ENCODE measurements at regions not wholly inside any gene's neighbourhood (a gene's known extent, or its start where the extent isn't known, plus 50 kb on each side); places are given as distances from the start of the nearest gene placed in this dataset.

- H3K4me2 ChIP-seq (ENCODE audit: control insufficient read depth, insufficient read depth): no peak overlapping the region
- BruUV-seq (replicated peaks): no TSS peak
- TF ChIP-seq MLLT1 (IDR thresholded peaks at IDR 0.05) (no peak), POU2F2 (IDR thresholded peaks at IDR 0.05; ENCODE audit: borderline replicate concordance, low read depth, low read length) (no peak), BCL3 (IDR thresholded peaks at IDR 0.05; ENCODE audit: borderline replicate concordance, insufficient read depth, low read depth, low read length, poor library complexity, severe bottlenecking) (no peak), YBX1 (IDR thresholded peaks at IDR 0.05) (no peak)
- intact Hi-C loops (cut with micrococcal nuclease; ENCODE audit: unreplicated experiment) (no loop called here), in situ Hi-C loops (cut with MboI) (no loop called here)
- no peak overlapping the region for H3K27ac ChIP-seq (ENCODE audit: control insufficient read depth, insufficient read depth)
- FAIRE-seq (no peak), ATAC-seq (no peak), DNase-seq (ENCODE audit: low read depth, low spot score) (no peak)
- no peaks in the 10 kb centered on the region for H4K20me1 ChIP-seq (ENCODE audit: control insufficient read depth, insufficient read depth)
- H3K4me1 ChIP-seq (ENCODE audit: control insufficient read depth, insufficient read depth, low read length): no peaks in the 10 kb centered on the region
- SMC1A ChIA-PET (ENCODE audit: uncharacterized antibody, unreplicated experiment): no interaction called here
- H3K9ac ChIP-seq (ENCODE audit: control insufficient read depth, insufficient read depth, low read length): no peak overlapping the region
- CTCF ChIA-PET: no interaction called here
- no peak overlapping the region for H3K4me3 ChIP-seq
- no peaks in the 10 kb centered on the region for H3K27me3 ChIP-seq (replicated peaks in 1 of 2; ENCODE audit: control insufficient read depth in 2 of 2, insufficient read depth in 2 of 2, low read length in 1 of 2)
- no peaks in the 10 kb centered on the region for H3K36me3 ChIP-seq (ENCODE audit: control insufficient read depth in 2 of 2, insufficient read depth in 2 of 2, low read length in 1 of 2)
- no peak overlapping the region for H2AFZ ChIP-seq (ENCODE audit: control insufficient read depth, low read depth, low read length)
- POLR2A ChIA-PET: no interaction called here
- no peaks in the 10 kb centered on the region for H3K79me2 ChIP-seq (ENCODE audit: control insufficient read depth, insufficient read depth, low read length)
- 95% methylated on average over 1 of the region's 1 CpG for whole genome bisulfite sequencing (ENCODE audit: insufficient coverage, insufficient replicate concordance, low lambda C conversion rate, missing lambda C conversion rate)
- RAD21 ChIA-PET (ENCODE audit: unreplicated experiment): no interaction called here
- no peaks in the 10 kb centered on the region for H3K9me3 ChIP-seq (replicated peaks; ENCODE audit: control insufficient read depth, insufficient read depth, low read length)
Measured at GRCh38 chr11:98895936-98896335, 124.8 kb upstream of the CNTN5 start.

GRCh38 chr11:98940913-98941312 lies 79.8 kb upstream of the CNTN5 start:
- ChIA-PET SMC1A (ENCODE audit: uncharacterized antibody, unreplicated experiment) (no interaction called here), RAD21 (ENCODE audit: unreplicated experiment) (no interaction called here), CTCF (no interaction called here), POLR2A (no interaction called here)
- DNase-seq (ENCODE audit: low read depth, low spot score) (no peak), FAIRE-seq (no peak), ATAC-seq (no peak)
- H3K27ac ChIP-seq (ENCODE audit: control insufficient read depth, insufficient read depth): no peak overlapping the region
- H3K36me3 ChIP-seq (ENCODE audit: control insufficient read depth in 2 of 2, insufficient read depth in 2 of 2, low read length in 1 of 2): no peaks in the 10 kb centered on the region
- no peaks in the 10 kb centered on the region for H3K9me3 ChIP-seq (replicated peaks; ENCODE audit: control insufficient read depth, insufficient read depth, low read length)
- no peak overlapping the region for H3K4me2 ChIP-seq (ENCODE audit: control insufficient read depth, insufficient read depth)
- no peaks in the 10 kb centered on the region for H3K27me3 ChIP-seq (replicated peaks in 1 of 2; ENCODE audit: control insufficient read depth in 2 of 2, insufficient read depth in 2 of 2, low read length in 1 of 2)
- no peak overlapping the region for H2AFZ ChIP-seq (ENCODE audit: control insufficient read depth, low read depth, low read length)
- H3K4me3 ChIP-seq: no peak overlapping the region
- no peaks in the 10 kb centered on the region for H3K79me2 ChIP-seq (ENCODE audit: control insufficient read depth, insufficient read depth, low read length)
- intact Hi-C loops (cut with micrococcal nuclease; ENCODE audit: unreplicated experiment): no loop called here
- 26% methylated on average over 1 of the region's 1 CpG for WGBS (ENCODE audit: insufficient coverage, insufficient replicate concordance, low lambda C conversion rate, missing lambda C conversion rate)
- in situ Hi-C loops (cut with MboI): no loop called here
- no peaks in the 10 kb centered on the region for H4K20me1 ChIP-seq (ENCODE audit: control insufficient read depth, insufficient read depth)
- no peak overlapping the region for H3K9ac ChIP-seq (ENCODE audit: control insufficient read depth, insufficient read depth, low read length)
- BruUV-seq (replicated peaks): no TSS peak
- H3K4me1 ChIP-seq (ENCODE audit: control insufficient read depth, insufficient read depth, low read length): no peaks in the 10 kb centered on the region
- no peak for TF ChIP-seq SRF (IDR thresholded peaks at IDR 0.05; ENCODE audit: low read depth in 2 of 2, low read length in 2 of 2)
- no peak for TF ChIP-seq RB1 (IDR thresholded peaks at IDR 0.05; ENCODE audit: borderline replicate concordance)
- no peak for TF ChIP-seq E4F1 (IDR thresholded peaks at IDR 0.05; ENCODE audit: borderline replicate concordance, partially characterized antibody)
- TF ChIP-seq TAF1 (IDR thresholded peaks at IDR 0.05; ENCODE audit: borderline replicate concordance, low read depth, low read length): no peak
- TF ChIP-seq FOXK2 (IDR thresholded peaks at IDR 0.05): no peak
- TF ChIP-seq ZNF274 (IDR thresholded peaks at IDR 0.05; ENCODE audit: insufficient read depth, insufficient read length): no peak
- TF ChIP-seq RUNX3 (IDR thresholded peaks at IDR 0.05; ENCODE audit: low read length): no peak
- no peak for TF ChIP-seq FOXM1 (IDR thresholded peaks at IDR 0.05; ENCODE audit: low read depth, low read length)

Measured in GM12878 (cell line).